NCI-H226 (cell line): ENCODE measurements at regions not wholly inside any gene's neighbourhood (a gene's known extent, or its start where the extent isn't known, plus 50 kb on each side); places are given as distances from the start of the nearest gene placed in this dataset.

ENCODE experiments used
- DNase-seq: peaks from one replicate; pipeline ENCODE4 v3.0.0-alpha.2; 2015

DNA sequence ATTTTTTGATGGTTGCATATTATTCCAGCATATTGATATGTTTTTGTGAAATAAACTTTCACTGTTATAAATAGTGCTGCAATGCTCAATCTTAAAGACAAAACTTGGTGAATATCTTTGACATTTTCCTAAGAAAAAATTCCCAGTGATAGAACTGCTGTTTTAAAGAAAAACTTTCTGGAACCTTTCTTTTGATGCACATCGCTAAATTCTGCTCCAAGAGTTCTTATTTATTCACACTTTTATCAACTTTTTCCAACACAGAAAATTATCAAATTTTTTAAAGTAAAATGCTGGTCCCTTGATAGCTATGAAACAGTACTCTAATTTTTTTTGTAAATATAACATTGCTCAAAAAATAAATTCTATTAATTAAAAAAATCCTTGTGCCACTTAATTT is 196.6 kb downstream of the HS3ST3A1 start:
- no peak for DNase-seq

DNA sequence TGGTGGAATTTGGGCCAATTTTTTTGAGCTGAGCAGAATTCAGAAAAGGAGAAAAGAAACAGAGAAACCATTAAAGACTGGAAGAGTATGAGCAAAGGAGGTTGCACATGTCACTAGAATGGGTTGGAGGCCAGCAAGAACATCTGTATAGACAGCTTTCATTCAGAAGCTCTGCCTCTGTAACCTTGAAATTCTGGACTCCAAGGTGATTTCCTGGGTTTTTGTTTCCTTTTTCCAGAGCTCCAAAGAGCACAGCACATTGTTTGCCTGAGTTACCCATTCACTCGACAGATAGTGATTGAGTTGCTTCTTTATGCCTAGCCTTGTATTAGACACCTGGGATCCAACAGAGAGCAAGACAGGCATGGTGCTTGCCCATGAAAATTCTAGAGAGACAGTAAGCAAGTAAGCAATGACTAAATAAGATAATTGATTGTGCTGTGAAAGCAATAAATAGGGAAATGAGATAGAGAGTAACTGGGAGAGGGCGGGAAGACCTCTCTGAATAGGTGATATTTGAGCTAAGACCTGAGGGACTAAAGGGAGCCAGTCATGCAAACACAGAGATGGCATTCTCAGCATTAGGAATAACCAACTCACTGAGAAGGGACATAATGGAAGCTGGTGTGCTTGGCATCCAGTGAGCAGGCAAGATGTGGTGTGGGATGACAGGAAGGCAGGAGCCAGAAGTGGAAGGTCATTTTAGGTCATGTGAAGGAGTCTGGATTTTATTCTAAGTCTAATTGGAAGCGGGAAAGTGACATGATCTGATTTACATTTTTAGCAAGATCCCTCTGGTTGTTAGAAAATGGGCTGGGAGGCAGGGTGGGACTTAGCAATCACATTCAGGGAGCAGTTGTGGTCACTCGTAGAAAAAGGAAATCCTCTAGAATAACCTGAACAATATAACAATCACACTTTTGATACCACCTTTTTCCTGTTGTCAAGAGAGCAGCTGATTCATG is 197.5 kb downstream of the HS3ST3A1 start:
- no peak for DNase-seq

DNA sequence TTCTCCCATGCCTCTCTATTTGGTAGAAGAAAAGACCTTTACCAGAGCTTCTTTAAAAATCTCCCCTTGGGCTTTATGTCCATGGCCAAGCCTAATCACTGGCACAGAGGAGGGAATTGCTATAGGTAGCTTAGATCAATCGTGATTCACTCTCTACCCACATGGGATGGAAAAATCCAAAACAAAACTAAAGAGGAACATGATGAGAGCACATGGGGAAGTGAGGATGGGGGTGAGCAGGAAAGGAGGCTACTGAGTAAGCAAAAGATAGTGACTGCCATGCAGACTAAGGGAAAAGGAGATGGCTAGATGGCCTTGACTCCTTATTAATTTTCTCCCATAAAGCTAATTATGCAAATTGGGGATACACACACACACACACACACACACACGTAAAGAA is 201.2 kb downstream of the HS3ST3A1 start:
- DNase-seq: no peak

DNA sequence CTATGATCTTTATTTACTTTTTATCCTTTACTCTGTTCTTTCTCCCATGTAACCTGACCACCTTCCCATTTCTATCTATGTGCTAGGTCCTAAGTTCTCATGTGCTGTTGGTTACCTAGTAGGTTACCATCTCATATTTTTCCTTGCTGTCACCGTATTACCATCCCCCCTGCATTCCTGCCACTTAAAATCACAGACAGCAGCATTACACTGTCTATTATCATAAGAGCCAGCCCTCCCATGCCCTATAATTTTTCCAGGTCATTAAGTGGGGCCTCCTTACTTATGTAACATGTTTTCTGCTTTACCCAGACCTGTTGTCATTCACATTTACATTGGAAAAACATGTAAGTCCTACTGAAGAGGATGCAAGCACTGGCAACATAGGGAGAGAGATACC is 202.9 kb downstream of the HS3ST3A1 start:
- DNase-seq: no peak

DNA sequence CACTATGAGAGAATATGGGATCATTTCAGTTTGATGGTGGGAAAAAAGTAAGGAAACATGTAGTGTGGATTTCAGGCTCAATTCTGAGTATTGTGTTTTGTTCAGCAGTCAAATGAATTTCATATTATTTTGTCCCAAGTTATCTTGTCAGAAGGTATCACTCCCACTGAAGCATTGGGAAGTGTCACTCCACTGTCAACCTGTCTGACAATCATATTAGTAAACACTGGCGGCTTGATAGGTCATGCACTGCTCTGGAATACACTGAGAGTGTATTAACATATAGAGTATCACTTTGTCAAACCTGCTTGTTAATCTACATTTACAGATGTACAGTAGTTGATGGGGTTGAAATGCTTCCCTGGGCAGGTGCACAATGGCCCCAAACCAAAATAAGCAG is 203.6 kb downstream of the HS3ST3A1 start:
- no peak for DNase-seq

DNA sequence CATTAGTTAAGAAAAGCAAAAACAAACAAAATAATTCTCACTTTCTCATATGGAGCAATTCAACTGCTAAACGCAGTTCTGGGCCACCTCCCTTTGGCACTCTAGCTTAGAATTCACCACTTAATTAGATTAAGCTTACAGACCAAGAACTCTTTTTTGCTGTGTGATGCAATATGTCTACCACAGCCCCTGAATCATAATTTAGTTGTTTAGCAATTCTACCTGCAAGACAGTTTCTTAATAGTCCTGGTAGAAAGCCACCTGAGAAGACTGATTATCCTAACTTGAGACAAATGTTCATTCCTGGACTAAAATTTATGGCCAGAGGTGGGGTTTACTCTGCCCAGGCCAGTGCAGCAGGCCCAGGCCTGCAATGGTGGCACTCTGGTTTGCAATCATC is 205.9 kb downstream of the HS3ST3A1 start:
- DNase-seq: peak; percentile 27

DNA sequence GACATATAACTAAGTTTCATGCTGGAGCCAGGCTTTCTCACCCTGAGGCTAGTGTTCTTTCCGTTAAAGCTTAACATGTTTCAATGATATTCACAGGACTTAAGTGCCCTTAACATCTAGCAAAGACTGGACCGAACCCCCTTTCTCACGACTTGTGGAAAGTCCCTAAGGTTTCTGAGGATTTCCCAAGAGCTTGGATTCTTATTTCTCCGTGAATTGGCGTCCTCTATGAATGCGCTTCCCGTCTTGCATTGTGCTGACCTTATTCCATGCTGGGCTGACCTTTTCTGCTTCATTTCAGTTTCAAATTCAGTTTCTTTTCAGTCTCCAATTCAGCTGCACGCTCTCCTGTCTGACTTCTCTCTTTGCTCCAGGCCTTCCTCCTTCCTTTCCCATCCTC is 206.4 kb downstream of the HS3ST3A1 start:
- DNase-seq: no peak

DNA sequence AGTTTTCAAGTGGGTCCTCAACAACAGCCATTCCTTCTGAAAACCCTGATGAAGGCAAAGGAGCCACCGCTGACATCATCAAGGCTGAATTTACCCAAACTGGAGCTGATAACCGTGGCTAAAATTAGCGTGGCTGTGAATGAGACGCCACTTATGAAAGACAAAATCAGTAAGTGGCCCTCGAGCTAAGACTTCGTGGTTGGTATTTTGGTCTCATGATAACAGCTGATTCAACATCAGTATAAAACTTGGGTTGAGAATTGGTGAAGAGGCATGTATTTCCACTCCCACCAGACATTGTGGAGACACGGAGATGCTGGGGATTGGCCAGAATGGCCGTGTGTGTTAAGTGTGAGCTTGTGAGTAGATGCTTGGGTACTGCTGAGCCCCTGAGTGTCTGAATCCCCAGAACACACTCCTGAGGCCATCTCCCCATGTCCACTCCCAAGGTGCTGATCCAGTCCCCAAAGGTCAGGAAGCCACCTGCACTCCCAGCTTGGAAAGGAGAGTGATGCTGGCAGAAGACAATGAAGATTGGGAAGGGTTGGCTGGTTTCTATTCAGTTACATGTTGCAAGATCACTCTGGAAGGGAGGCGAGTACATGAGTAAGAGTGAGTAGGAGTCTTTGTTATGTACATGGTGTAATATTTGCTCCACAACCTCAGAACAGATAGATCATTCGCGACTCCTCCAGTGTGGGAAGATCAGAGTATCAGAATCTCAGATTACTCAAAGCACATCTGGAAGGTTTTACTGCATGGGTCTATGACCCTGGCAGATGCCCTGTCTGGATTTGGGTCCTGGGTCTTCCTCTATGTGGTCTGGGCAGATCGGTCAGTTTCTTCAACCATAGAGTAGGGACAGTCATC is 207.7 kb downstream of the HS3ST3A1 start:
- DNase-seq: peak; percentile 75

DNA sequence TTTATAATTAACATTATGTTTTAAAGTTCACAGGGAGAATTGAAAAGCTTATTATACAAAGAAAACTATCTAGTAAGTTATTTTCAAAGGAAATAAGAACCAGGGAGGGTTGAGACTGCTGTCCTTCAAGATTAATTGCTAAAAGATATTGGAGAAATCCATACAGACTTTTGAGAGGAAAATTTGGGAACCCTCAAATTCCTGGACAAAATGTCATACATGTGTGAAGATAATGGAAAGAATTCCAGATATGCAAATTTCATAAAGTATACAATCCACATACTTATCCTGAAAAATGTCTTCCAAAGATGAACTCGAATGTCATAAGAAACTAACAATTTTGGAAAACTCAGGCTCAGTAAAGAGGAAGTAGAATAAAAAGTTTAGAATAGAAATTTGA is 213.8 kb downstream of the HS3ST3A1 start:
- peak; percentile 17 for DNase-seq

DNA sequence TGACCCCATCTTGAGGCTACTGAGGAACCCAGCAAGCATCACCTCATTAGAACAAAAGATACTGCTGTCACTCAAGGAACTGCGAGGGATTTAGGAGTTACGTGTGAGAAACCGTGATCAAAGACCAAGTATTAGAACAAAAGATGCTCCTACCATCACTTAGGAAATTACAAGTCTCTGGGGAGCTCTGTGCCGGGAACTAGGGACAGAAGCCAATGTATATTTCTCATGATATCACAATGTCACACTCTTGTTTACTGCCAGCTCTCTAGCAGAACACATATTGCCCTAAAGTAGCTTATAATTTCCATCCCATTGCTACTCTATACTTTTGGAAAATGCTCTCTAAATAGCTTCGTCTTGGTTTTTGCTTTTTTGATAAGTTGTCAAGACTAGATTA is 214.5 kb downstream of the HS3ST3A1 start:
- no peak for DNase-seq

DNA sequence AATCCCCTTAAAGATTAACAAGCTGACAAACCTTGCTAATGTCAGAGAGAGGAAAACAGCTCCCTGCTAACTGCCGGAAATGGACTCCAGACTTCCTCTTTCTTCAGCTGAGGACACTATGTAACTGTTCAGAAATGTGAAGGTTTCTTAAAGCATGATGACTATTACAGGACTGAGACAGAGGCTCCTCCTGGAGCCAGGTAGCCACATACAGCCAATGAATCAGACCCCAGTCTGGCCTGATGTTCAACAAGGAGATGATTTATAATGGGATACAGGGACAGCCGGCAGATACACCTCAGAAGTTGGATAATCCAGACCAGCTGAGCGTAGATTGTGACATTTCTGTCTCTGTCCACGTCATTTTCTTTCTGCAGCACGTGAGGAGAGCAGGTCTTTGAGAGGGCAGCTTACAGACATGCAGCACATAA is 216.2 kb downstream of the HS3ST3A1 start:
- peak; percentile 13 for DNase-seq

DNA sequence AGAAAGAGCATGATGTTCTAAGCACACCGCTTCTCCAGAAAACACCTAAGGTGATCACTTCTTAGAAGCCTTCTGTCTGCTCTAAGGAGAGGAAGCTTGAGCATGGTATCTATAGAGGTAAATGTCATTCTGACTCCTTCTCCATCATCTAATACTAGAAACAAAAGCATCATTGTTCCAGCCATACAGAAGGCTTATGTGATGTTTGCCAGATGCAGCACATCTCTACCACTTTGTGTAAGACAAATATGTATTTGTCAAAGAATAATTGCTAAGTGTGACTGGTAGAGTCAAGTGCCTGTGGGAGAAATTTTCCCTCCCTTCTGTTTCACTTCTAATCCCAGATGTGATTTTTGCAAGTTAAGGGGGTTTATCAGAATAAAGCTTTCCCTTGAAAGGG is 217.1 kb downstream of the HS3ST3A1 start:
- DNase-seq: no peak

DNA sequence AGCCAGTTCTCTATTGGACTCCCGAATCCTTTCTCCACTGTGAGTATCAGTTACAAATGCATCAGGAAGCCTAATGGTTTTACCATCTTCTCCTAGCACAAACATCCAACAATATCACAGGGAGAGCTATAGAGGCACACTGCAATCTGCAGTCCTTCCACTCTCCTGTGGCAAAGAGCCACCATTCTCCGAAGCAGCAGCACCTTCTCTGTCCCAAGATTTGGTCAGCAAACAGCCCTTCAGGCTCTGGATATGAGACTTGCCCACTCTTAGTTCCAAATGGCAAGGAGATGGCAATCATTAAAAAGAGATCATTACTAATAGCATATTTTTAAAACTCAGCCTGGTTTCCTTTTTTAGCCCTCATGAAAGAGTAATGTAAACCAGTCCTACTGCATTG is 223.4 kb downstream of the HS3ST3A1 start:
- DNase-seq: no peak

DNA sequence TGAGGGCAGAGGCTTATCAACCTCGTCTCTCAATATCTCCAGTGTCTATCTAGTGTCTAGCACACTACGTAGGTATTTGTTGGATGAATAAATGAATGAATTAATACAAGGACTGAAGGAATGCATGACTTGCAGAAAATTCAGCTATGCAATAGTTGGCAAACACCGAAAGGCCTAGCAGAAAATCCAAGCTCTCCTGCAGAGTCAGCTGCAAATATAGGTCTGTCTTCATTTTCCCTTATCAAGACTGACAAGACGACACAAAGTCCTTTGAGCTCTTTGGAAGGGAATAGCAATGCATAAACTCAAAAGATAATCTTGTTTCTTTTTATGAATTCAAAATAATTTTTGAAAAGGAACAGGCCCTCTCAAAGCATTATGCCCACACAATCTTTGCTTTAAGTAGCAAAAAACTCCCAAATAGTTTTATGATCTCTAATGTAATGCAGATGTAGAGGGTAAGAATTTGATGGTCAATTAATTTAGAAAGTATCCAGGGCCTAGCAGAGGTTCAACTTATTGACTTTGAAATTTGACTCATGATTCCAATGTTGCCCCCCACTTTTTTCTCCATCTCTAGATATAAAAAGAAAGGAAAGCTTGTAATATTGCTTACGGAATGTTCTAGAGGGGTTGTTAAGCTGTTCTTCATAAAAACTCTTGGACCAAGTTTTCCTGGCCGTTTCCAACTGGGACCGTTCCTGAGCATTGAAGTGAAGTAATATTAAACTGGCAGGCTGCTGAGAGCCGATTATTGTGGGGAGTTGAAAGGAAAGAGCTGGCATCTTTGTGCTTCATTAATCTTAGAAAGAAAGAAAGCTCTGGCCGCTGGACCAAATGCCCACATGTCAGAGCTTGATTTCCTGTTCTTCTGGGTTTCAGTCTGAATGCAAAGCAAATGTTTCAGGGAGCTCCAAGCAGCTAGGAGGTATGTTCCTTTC is 227.3 kb downstream of the HS3ST3A1 start:
- DNase-seq: no peak

DNA sequence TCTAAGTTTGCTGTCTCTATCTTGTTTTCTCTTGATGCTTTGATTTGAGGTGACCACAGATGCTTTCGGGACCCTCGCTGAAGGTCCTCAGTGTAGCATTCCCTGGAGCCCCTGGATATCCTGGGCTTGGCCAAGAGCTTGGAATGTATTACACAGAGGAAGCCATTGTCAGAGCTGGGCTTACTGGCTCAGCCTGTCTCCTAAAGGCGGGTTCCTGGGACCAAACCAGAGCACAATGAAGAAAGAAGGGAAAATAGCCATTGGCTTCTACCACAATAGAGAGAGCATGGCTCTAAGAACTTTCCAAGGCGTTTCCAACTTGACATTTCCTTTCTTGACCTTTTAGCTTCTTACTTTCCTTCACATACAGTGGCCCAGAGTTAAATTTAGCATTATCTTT is 229.3 kb downstream of the HS3ST3A1 start:
- DNase-seq: no peak

DNA sequence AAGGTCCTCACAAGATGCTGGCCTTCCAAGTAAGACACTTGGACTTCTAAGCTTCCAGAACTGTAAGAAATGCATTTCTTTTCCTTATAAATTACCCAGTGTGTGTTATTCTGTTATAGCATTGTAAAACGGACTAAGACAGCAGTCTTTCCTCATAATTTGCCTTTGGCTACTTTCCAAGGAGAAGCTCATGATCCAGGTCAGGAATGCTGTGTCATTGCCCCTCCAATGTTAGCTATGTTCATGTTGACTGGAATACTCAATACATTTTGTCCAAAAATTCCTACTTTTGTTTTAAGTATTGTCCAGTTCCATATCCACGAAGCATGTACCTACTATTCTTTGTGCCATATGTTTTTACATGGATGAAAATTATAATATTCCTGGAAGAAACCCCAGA is 234.6 kb downstream of the HS3ST3A1 start:
- no peak for DNase-seq

DNA sequence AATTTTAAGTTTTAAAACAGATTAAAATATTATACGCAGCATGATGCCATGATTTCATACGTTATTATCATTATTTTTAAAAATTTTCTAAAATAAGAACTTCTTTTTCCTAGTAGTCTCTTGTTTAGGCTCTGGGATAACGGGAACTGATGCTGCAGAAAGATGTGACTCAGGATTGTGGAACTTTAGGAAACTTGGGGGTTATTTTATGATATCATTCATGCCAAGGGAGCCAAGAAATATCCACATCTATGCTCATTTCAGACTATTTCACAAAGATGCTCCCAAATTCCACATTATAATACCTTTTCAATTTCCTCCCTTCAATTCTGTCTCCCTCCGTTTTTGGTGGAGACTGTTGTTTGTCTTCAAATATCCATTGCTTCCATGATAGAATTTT is 236.4 kb downstream of the HS3ST3A1 start:
- no peak for DNase-seq

DNA sequence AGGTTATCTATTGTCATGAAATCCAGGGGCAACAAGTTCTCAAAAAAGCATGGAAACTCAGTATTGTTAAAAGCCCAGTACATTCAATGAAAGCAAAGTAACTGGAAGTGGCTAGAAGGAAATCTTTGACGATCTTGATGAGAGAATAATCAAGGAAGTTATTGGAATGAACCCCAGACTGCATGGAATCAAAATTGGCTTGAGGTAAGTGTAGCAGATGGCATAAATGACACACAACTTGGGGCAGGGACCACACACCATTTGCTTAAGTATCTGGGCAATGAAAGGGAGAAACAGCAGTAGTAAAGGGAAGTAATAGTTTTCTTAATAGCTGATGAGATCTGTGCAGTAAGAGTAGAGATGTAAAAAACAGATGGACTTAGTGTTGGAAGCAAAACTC is 238.0 kb downstream of the HS3ST3A1 start:
- no peak for DNase-seq

DNA sequence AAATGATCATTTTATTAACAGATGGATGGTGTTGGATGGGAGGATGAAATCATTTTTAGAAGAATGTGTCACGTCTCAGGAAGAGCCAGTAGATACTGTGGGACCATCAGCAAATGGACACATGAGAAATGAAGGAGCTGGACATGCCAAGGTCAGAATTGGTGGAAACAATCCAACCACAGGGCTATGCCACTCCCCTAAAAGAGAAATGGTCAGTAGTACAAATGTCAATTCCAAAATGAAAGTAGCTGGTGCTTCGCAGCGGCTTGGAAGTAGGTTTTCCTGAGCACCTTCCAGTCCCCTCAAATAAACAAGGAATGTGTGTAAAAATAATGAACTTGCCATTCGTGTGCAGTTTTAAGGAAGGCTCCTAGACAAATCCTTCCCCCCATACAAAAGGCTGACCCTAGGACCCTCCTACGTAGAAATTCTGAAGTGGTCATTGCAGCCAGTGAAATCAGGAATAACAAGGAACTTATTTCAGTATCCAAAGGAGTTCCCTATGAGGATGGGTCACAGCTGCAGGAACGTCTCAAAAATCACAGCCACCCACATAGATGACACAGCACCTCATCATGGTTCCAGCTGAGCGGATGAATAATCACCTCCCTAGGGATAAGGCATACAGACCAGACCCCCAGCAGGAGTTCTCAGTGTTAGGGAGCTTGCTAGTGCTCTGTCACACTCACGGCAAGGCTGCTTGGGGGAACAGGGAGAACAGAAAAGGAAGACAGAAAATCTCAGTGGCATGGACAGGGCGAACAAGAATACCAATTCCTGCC is 239.2 kb downstream of the HS3ST3A1 start:
- DNase-seq: no peak

DNA sequence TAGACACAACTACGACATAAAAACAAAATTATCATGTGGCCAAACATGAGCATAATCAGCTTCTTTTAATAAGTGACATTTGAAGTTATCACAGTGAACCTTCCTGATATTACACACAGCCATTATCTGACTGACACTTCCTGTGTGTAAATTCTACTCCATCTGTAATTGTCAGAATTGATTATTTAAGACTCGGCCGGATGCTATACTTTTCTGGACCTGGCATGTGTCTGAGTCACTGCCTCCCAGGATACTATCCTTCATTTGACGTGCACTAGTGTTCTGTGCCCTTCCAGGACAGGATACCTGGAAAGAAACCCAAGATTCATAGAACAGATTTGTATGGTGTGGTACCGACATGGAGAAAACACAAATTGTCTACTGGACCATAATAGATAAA is 242.0 kb downstream of the HS3ST3A1 start:
- DNase-seq: no peak

DNA sequence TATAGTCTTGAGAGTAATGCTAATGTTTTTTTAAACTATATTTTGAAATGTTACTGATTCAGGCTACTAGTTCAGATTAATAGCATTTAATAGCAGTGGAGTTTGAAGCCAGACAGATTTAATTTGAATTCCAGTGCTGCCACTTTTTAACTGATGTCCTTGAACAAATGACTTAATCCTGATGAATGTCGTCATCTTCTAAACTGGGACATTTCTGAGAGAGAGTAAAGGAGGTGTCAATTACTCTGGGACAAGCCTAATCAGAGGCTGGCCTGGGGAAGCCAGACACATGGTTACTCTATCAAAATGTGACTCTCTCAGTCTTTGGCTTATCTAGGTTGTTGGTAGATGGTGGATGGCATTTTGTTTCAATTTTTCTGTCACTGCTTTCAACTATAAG is 246.7 kb downstream of the HS3ST3A1 start:
- DNase-seq: no peak

DNA sequence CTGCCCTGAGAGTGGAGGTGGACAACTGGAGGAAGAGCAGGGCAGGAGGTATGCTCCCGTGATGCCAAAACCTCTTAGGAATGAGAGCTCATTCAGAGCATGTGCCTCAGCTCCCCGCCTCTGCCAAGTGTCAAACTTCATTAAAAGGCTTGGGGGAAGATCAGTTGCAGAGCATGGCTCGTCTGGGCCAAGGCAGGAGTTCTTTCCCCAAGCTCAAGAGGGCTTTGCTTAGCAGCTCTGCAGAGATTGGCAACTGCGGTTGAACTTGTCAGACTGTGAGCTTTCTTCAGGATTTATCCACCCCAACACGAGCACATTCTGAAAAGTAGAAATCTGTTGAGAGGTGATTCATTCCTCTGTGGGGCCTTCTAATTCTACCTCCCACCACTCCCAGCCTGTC is 248.1 kb downstream of the HS3ST3A1 start:
- DNase-seq: no peak
